Left ventricle myocardium inferior (tissue), 1 donor: ENCODE measurements at regions not wholly inside any gene's neighbourhood (a gene's known extent, or its start where the extent isn't known, plus 50 kb on each side); places are given as distances from the start of the nearest gene placed in this dataset.
A peak's percentile ranks its signal among the peaks of the same experiment; 100 is the strongest.

ENCODE experiments used
- DNase-seq: peaks from one replicate; pipeline ENCODE4 v3.0.0-alpha.2; 2020
- H3K27ac ChIP-seq: fragments of 200-600 bp; replicated peaks from 2 replicates; pipeline ENCODE4 v1.8.0; 2021
- H3K27me3 ChIP-seq: fragments of 200-600 bp; 2 replicates; pipeline ENCODE4 v1.8.0; 2021; ENCODE audit warnings: low read depth
- H3K36me3 ChIP-seq: fragments of 200-600 bp; 2 replicates; pipeline ENCODE4 v1.8.0; 2021
- H3K4me1 ChIP-seq: fragments of 200-600 bp; 2 replicates; pipeline ENCODE4 v1.8.0; 2021
- H3K4me3 ChIP-seq: fragments of 200-600 bp; 2 replicates; pipeline ENCODE4 v1.8.0; 2021; ENCODE audit warnings: mild to moderate bottlenecking, moderate library complexity
- H3K9me3 ChIP-seq: fragments of 200-600 bp; replicated peaks from 2 replicates; pipeline ENCODE4 v1.8.0; 2021
- intact Hi-C: fragments of 100-400 bp; cut with micrococcal nuclease; formaldehyde crosslinking; loops from one replicate; pipeline ENCODE4 v1.11.0; 2022
- TF ChIP-seq, protein P1 (sequence below): fragments of 200-600 bp; IDR thresholded peaks from 2 replicates; pipeline ENCODE4 v1.8.0; 2021; ENCODE audit warnings: antibody characterized with exemption, mild to moderate bottlenecking, borderline replicate concordance
- donor health status: DM: no; HTN: yes; CAD: no; lungs with severe emphysema.

- Histone ChIP-seq H3K4me3 (no peak overlapping the region), H3K27me3 (no peaks in the 10 kb centered on the region), H3K27ac (no peak overlapping the region), H3K9me3 (no peaks in the 10 kb centered on the region), H3K4me1 (peaks cover 5% of the 10 kb centered on the region), H3K36me3 (no peaks in the 10 kb centered on the region)
- TF ChIP-seq, protein P1, sequence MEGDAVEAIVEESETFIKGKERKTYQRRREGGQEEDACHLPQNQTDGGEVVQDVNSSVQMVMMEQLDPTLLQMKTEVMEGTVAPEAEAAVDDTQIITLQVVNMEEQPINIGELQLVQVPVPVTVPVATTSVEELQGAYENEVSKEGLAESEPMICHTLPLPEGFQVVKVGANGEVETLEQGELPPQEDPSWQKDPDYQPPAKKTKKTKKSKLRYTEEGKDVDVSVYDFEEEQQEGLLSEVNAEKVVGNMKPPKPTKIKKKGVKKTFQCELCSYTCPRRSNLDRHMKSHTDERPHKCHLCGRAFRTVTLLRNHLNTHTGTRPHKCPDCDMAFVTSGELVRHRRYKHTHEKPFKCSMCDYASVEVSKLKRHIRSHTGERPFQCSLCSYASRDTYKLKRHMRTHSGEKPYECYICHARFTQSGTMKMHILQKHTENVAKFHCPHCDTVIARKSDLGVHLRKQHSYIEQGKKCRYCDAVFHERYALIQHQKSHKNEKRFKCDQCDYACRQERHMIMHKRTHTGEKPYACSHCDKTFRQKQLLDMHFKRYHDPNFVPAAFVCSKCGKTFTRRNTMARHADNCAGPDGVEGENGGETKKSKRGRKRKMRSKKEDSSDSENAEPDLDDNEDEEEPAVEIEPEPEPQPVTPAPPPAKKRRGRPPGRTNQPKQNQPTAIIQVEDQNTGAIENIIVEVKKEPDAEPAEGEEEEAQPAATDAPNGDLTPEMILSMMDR: no peak
- intact Hi-C loops: loop anchor here (10.0 kb wide), 1 partner anchor 115 kb away; no protein-coding TSS in a partner anchor
- DNase-seq: no peak
These were observed 135.4 kb upstream of the BMPER start for GRCh38 chr7:33769930-33770329.

GRCh38 chr7:33770576-33770975 is 134.8 kb upstream of the BMPER start:
- Histone ChIP-seq H3K36me3 (no peaks in the 10 kb centered on the region), H3K4me3 (no peak overlapping the region), H3K9me3 (no peaks in the 10 kb centered on the region), H3K27me3 (no peaks in the 10 kb centered on the region), H3K4me1 (peaks cover 10% of the 10 kb centered on the region), H3K27ac (no peak overlapping the region)
- intact Hi-C loops: no loop called here
- TF ChIP-seq, protein P1: no peak
- DNase-seq: no peak

DNA sequence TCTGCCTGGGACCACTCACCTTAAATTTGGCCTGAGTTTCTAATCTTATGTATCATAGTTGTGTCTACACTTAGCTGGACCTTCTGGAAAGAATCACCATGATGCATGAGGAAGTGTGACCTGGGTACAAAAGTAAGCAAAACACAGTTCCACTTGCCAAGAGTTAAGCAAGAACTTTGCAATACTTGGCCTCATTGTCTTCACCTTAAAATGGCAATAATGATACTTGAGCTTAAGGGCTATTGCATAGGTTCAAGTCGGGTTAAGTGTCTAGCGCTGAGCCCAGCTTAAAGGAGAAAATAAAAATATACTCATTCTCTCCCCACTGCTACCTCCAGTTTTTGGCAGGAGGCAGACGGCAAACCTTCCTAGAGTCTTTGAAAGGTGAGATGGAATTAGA is 133.9 kb upstream of the BMPER start:
- Histone ChIP-seq H3K9me3 (no peaks in the 10 kb centered on the region), H3K27ac (no peak overlapping the region), H3K36me3 (no peaks in the 10 kb centered on the region), H3K4me1 (peaks cover 11% of the 10 kb centered on the region), H3K27me3 (no peaks in the 10 kb centered on the region), H3K4me3 (no peak overlapping the region)
- TF ChIP-seq, protein P1: no peak
- intact Hi-C loops: no loop called here
- DNase-seq: no peak

DNA sequence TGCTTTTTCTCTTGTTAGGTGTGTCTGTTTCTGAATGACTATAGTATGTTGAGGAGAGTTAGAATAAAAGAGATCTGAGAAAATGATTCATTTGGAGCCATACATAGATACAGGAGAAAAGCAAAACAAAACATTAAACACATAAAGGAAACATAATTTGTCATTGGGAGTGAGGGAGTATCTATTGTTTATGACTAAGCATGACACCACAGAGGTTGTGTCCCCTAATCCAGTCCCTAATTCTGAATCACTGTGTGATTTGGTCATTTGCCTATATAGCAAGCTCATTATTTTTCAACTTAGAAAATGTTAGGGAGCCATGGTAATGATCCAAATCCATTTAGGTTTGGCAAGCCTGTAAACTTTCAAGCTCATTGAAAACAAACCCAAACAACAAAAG is 132.3 kb upstream of the BMPER start:
- no peaks in the 10 kb centered on the region for H3K9me3 ChIP-seq
- TF ChIP-seq, protein P1: no peak
- no peaks in the 10 kb centered on the region for H3K27me3 ChIP-seq
- DNase-seq: no peak
- H3K36me3 ChIP-seq: no peaks in the 10 kb centered on the region
- intact Hi-C loops: no loop called here
- no peak overlapping the region for H3K27ac ChIP-seq
- H3K4me3 ChIP-seq: no peak overlapping the region
- H3K4me1 ChIP-seq: peaks cover 11% of the 10 kb centered on the region

GRCh38 chr7:33774762-33775523 is 130.4 kb upstream of the BMPER start:
- peak overlapping the region; percentile 59 for H3K27ac ChIP-seq
- intact Hi-C loops: no loop called here
- peaks cover 11% of the 10 kb centered on the region for H3K4me1 ChIP-seq
- no peaks in the 10 kb centered on the region for H3K9me3 ChIP-seq
- H3K36me3 ChIP-seq: no peaks in the 10 kb centered on the region
- TF ChIP-seq, protein P1: no peak
- H3K27me3 ChIP-seq: no peaks in the 10 kb centered on the region
- no peak overlapping the region for H3K4me3 ChIP-seq
- DNase-seq: peak; percentile 46
